Glutamatergic neuron (in vitro differentiated cells): ENCODE measurements at regions not wholly inside any gene's neighbourhood (a gene's known extent, or its start where the extent isn't known, plus 50 kb on each side); places are given as distances from the start of the nearest gene placed in this dataset.

Source experiments
- DNase-seq: peaks from one replicate; pipeline ENCODE4 v3.0.0; 2022
- H3K27ac Mint-ChIP-seq: one replicate; pipeline ENCODE4 v1.8.0; 2020; ENCODE audit warnings: mild to moderate bottlenecking, mixed read lengths, inconsistent platforms; ENCODE audit not compliant: unreplicated experiment
- H3K27me3 Mint-ChIP-seq: one replicate; pipeline ENCODE4 v1.8.0; 2020; ENCODE audit warnings: mild to moderate bottlenecking, moderate library complexity, mixed read lengths, inconsistent platforms; ENCODE audit not compliant: unreplicated experiment
- H3K36me3 Mint-ChIP-seq: one replicate; pipeline ENCODE4 v1.8.0; 2020; ENCODE audit warnings: mild to moderate bottlenecking, mixed read lengths, inconsistent platforms; ENCODE audit not compliant: unreplicated experiment
- H3K4me1 Mint-ChIP-seq: one replicate; pipeline ENCODE4 v1.8.0; 2020; ENCODE audit warnings: mild to moderate bottlenecking, low read depth, mixed read lengths, inconsistent platforms; ENCODE audit not compliant: unreplicated experiment
- H3K4me3 Mint-ChIP-seq: one replicate; pipeline ENCODE4 v1.8.0; 2020; ENCODE audit warnings: mild to moderate bottlenecking, mixed read lengths, inconsistent platforms; ENCODE audit not compliant: unreplicated experiment
- H3K9me3 Mint-ChIP-seq: one replicate; pipeline ENCODE4 v1.8.0; 2020; ENCODE audit warnings: mild to moderate bottlenecking, moderate library complexity, mixed read lengths, inconsistent platforms; ENCODE audit not compliant: unreplicated experiment
- CTCF ChIP-seq: fragments of 200-600 bp; sonication (generic); IDR thresholded peaks from one replicate; pipeline ENCODE4 v1.5.0; 2021; ENCODE audit not compliant: partially characterized antibody, unreplicated experiment

- Mint-ChIP-seq H3K36me3 (no peaks in the 10 kb centered on the region), H3K27ac (no peak overlapping the region), H3K4me3 (no peak overlapping the region), H3K27me3 (no peaks in the 10 kb centered on the region), H3K9me3 (no peaks in the 10 kb centered on the region), H3K4me1 (no peaks in the 10 kb centered on the region)
- no peak for DNase-seq
- no peak for TF ChIP-seq CTCF
These were observed 345.8 kb upstream of the GRID2 start for GRCh38 chr4:91957963-91958362.

- Mint-ChIP-seq H3K9me3 (no peaks in the 10 kb centered on the region), H3K36me3 (no peaks in the 10 kb centered on the region), H3K4me3 (no peak overlapping the region), H3K4me1 (no peaks in the 10 kb centered on the region), H3K27me3 (no peaks in the 10 kb centered on the region), H3K27ac (no peak overlapping the region)
- no peak for TF ChIP-seq CTCF
- no peak for DNase-seq
These were observed 345.2 kb upstream of the GRID2 start for GRCh38 chr4:91958596-91958995.

- no peak overlapping the region for H3K4me3 Mint-ChIP-seq
- no peak overlapping the region for H3K27ac Mint-ChIP-seq
- H3K36me3 Mint-ChIP-seq, result no peaks in the 10 kb centered on the region
- no peaks in the 10 kb centered on the region for H3K4me1 Mint-ChIP-seq
- no peak for TF ChIP-seq CTCF
- H3K9me3 Mint-ChIP-seq, result no peaks in the 10 kb centered on the region
- H3K27me3 Mint-ChIP-seq, result no peaks in the 10 kb centered on the region
- DNase-seq, result no peak
These were observed 342.3 kb upstream of the GRID2 start for GRCh38 chr4:91961504-91961903.

DNA sequence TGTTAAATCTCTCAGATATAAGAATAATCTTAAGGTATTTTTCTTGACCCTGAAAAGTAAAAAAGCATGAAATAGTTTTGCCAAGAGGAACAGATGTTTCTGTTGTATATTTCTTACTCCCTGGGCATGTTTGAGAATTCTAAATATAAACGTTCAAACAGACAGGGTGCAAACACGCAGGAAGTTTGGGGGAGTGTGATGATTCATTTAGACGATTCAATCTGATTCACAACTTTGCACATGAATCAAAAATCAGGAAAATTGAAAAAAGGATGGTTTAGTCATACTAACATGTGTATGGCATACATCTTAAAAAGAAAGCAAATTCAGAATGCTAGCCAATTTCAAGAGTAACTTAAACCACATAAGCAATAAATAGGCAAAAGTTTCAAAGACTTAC lies 340.3 kb upstream of the GRID2 start:
- Mint-ChIP-seq H3K27ac (no peak overlapping the region), H3K27me3 (no peaks in the 10 kb centered on the region), H3K9me3 (no peaks in the 10 kb centered on the region), H3K4me1 (no peaks in the 10 kb centered on the region), H3K4me3 (no peak overlapping the region), H3K36me3 (no peaks in the 10 kb centered on the region)
- no peak for DNase-seq
- TF ChIP-seq CTCF, result no peak

- no peaks in the 10 kb centered on the region for H3K4me1 Mint-ChIP-seq
- no peak for TF ChIP-seq CTCF
- H3K36me3 Mint-ChIP-seq, result no peaks in the 10 kb centered on the region
These were observed 338.6 kb upstream of the GRID2 start for GRCh38 chr4:91965166-91965565.

More at GRCh38 chr4:91965166-91965565, 338.6 kb upstream of the GRID2 start:
- no peak overlapping the region for H3K27ac Mint-ChIP-seq
- no peak overlapping the region for H3K4me3 Mint-ChIP-seq
- H3K9me3 Mint-ChIP-seq, result no peaks in the 10 kb centered on the region
- H3K27me3 Mint-ChIP-seq, result no peaks in the 10 kb centered on the region
- no peak for DNase-seq
